Activated CD8-positive, alpha-beta T cell treated with anti-CD3 and anti-CD28 coated beads for 36 hours (primary cell): ENCODE measurements at regions not wholly inside any gene's neighbourhood (a gene's known extent, or its start where the extent isn't known, plus 50 kb on each side); places are given as distances from the start of the nearest gene placed in this dataset.

ENCODE experiments used
- ATAC-seq: fragments of 200-7000 bp; cut with Tn5 transposase; one replicate; pipeline ENCODE4 v1.10.0; 2021; ENCODE audit warnings: mild to moderate bottlenecking, moderate library complexity
- CTCF ChIA-PET: fragments of 350-600 bp; sonication (Branson Sonifier 250); formaldehyde crosslinking; loops from one replicate; lab custom pipeline; 2021; ENCODE audit warnings: antibody characterized with exemption; lab: Charles Lee
- POLR2A ChIA-PET: fragments of 350-600 bp; sonication (Branson Sonifier 250); formaldehyde crosslinking; loops from one replicate; lab custom pipeline; 2021; ENCODE audit warnings: antibody characterized with exemption; lab: Charles Lee
- DNase-seq: peaks from one replicate; pipeline ENCODE4 v3.0.0-alpha.2; 2020
- H3K27ac Mint-ChIP-seq: one replicate; pipeline ENCODE4 v1.8.0; 2021; ENCODE audit warnings: mild to moderate bottlenecking, mixed read lengths
- H3K27me3 Mint-ChIP-seq: one replicate; pipeline ENCODE4 v1.8.0; 2021; ENCODE audit warnings: mixed read lengths
- H3K36me3 Mint-ChIP-seq: one replicate; pipeline ENCODE4 v1.8.0; 2021; ENCODE audit warnings: low read depth, mixed read lengths
- H3K4me1 Mint-ChIP-seq: one replicate; pipeline ENCODE4 v1.8.0; 2021; ENCODE audit warnings: low read depth, mixed read lengths
- H3K4me3 Mint-ChIP-seq: one replicate; pipeline ENCODE4 v1.8.0; 2021; ENCODE audit warnings: mild to moderate bottlenecking, moderate library complexity, mixed read lengths
- H3K9me3 Mint-ChIP-seq: one replicate; pipeline ENCODE4 v1.8.0; 2021; ENCODE audit warnings: mixed read lengths
- intact Hi-C: fragments of 100-400 bp; cut with micrococcal nuclease; formaldehyde crosslinking; loops from one replicate; pipeline ENCODE4 v1.10.0; 2022
- TF ChIP-seq, protein P1 (sequence below): fragments of 200-600 bp; IDR thresholded peaks from one replicate; pipeline ENCODE4 v1.8.0; 2022; ENCODE audit warnings: antibody characterized with exemption, mild to moderate bottlenecking

DNA sequence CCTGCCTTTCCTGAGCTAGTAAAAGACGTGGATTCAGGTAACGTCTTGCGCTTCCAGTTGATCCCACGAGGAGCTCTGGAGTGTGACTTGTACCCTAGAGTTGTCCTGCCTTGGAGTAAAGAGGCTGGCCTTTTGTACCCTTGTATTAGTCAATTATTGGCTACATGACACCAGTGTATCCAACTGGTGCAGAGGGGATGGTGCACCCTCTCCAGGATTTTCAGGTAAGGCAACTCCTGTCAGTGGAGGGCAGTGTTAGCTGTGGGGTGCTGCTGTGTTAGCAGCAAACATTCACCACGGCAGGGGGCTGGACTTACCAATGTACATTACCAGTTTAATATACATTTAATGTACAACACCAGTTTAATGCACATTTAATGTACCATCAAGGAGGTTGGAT is 233.5 kb downstream of the MIAT start:
- H3K27me3 Mint-ChIP-seq, result peaks cover 2% of the 10 kb centered on the region
- CTCF ChIA-PET, result no interaction called here
- no peaks in the 10 kb centered on the region for H3K36me3 Mint-ChIP-seq
- TF ChIP-seq, protein P1, sequence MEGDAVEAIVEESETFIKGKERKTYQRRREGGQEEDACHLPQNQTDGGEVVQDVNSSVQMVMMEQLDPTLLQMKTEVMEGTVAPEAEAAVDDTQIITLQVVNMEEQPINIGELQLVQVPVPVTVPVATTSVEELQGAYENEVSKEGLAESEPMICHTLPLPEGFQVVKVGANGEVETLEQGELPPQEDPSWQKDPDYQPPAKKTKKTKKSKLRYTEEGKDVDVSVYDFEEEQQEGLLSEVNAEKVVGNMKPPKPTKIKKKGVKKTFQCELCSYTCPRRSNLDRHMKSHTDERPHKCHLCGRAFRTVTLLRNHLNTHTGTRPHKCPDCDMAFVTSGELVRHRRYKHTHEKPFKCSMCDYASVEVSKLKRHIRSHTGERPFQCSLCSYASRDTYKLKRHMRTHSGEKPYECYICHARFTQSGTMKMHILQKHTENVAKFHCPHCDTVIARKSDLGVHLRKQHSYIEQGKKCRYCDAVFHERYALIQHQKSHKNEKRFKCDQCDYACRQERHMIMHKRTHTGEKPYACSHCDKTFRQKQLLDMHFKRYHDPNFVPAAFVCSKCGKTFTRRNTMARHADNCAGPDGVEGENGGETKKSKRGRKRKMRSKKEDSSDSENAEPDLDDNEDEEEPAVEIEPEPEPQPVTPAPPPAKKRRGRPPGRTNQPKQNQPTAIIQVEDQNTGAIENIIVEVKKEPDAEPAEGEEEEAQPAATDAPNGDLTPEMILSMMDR, result no peak
- H3K9me3 Mint-ChIP-seq, result no peaks in the 10 kb centered on the region
- POLR2A ChIA-PET, result no interaction called here
- no peak overlapping the region for H3K4me3 Mint-ChIP-seq
- ATAC-seq (no peak), DNase-seq (peak; percentile 5)
- intact Hi-C loops, result no loop called here
- H3K4me1 Mint-ChIP-seq, result peaks cover 9% of the 10 kb centered on the region
- H3K27ac Mint-ChIP-seq, result no peak overlapping the region

DNA sequence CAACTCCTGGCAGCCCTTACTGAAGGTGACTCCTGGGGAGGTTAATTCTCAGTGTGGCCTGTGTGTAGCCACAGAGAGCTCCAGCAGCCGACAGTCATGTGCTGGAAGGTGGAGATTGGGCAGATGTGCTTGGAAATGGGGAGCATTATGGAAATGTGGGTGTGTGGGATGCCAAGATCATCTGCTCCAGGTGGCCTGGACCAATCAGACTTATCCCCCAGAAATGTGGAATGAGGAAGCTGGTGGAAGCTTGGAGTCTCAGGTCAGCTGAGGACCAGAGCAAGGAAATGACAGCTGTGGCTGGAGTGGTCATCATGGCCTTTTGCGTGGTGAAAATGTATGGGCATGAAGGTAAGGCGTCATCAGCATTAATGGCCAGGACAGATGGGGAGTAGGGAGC is 234.0 kb downstream of the MIAT start:
- Mint-ChIP-seq H3K27me3 (peaks cover 2% of the 10 kb centered on the region), H3K4me1 (peaks cover 9% of the 10 kb centered on the region), H3K27ac (no peak overlapping the region), H3K4me3 (no peak overlapping the region), H3K9me3 (no peaks in the 10 kb centered on the region), H3K36me3 (no peaks in the 10 kb centered on the region)
- ChIA-PET CTCF (no interaction called here), POLR2A (no interaction called here)
- ATAC-seq (no peak), DNase-seq (no peak)
- TF ChIP-seq, protein P1, result no peak
- intact Hi-C loops, result no loop called here

DNA sequence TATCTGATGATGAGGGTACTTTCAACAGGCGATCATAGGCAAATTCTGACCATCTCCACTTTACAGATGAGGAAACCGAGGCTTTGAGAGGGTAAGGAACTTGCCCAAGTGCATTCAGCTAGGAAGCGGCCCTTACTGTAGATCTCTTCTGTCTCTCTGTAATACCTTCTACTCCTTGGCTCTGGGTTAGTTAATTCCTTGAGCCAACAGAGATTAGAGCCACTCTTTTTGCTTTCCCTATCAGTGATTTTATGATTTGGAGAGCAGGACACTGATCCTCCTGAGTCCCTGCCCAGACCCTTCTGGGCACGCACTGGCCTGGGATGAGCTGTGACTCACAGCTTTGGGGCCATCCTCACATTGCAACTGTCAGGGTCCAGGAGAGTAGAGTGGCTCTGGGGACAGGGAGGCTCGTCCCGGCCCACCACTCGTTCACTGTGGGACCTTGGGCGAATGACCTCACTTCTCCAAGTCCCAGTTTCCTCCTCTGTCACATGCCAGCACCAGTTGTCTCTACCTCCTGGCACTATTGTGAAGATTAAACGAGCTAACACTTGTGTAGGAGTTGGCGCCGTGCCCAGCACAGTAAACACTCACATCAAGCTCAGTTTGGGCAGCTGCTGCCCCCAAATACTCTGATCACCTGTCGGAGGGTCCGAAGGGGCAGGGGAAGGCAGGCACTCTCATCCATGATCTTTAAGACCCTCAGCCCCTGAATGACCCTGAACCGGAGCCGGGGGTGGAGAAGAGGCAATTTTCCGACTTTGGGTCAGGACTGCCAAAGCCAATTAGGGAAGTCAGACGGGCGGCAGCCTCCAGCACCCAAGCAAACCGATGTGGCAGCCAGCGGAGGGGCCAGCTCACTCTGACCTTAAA is 235.0 kb downstream of the MIAT start:
- ATAC-seq (no peak), DNase-seq (no peak)
- Mint-ChIP-seq H3K27ac (no peak overlapping the region), H3K9me3 (no peaks in the 10 kb centered on the region), H3K4me3 (no peak overlapping the region), H3K36me3 (no peaks in the 10 kb centered on the region), H3K27me3 (peaks cover 5% of the 10 kb centered on the region), H3K4me1 (peaks cover 9% of the 10 kb centered on the region)
- TF ChIP-seq, protein P1, result no peak
- CTCF ChIA-PET, result no interaction called here
- POLR2A ChIA-PET, result interaction anchor here (0.7 kb wide), 1 partner anchor 20 kb away, joined by 3 read pairs; no protein-coding TSS in a partner anchor
- intact Hi-C loops, result no loop called here

DNA sequence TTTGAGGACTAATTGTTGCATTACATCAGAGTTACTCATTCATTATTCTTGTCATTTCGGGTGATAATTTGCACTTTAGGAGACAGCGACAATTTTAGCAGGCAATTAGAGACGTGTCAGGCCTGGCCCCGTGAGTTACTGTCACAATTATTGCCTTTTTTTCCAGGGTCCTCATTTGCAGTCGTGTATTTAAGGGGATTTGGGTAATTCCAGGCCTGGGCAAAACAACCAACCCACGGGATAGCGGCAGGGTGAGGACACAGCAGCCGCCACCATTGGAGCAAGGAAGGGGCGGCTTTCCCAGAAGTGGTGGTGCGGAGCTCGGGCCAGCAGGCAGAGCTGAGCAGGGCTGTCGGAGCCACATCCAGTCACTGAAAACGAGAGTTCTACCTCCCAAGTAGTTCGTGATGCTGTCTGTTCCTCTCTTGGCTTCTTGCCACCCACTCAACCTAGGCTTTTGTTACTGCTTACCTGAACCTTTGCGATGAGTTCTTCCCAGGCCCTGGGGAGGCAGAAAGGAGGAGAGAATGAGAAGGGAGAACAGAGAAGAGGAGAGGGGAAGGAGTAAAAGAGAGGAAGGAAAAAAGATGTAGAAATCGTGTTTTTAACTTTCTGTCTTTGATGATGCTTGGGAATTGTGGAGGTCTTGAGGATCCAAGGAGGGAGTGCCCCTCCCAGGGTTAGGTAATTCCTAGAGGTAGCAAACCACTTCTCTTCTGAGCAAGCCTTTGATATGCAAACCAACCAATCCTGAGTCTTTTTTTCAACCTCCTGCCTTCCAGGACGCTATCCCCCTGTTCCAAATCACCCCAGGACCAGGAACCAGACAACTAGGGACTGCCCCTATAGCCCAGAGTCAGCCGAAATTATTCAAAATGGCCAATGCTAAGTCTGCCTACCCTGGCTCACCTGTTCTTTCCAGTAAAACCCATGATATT is 236.1 kb downstream of the MIAT start:
- ChIA-PET CTCF (no interaction called here), POLR2A (no interaction called here)
- TF ChIP-seq, protein P1, result no peak
- Mint-ChIP-seq H3K36me3 (no peaks in the 10 kb centered on the region), H3K4me1 (peaks cover 9% of the 10 kb centered on the region), H3K9me3 (no peaks in the 10 kb centered on the region), H3K4me3 (no peak overlapping the region), H3K27ac (no peak overlapping the region), H3K27me3 (peaks cover 13% of the 10 kb centered on the region)
- intact Hi-C loops, result no loop called here
- DNase-seq, result no peak
- ATAC-seq, result no peak
